HL-60 (cell line): ENCODE measurements at regions not wholly inside any gene's neighbourhood (a gene's known extent, or its start where the extent isn't known, plus 50 kb on each side); places are given as distances from the start of the nearest gene placed in this dataset.

Source experiments
- GABPA ChIP-seq: IDR thresholded peaks from 2 replicates; pipeline ENCODE4 v1.6.1; 2012; ENCODE audit warnings: low read depth
- POLR2AphosphoS5 ChIP-seq: IDR thresholded peaks from 2 replicates; pipeline ENCODE4 v1.6.1; 2012; ENCODE audit warnings: low read depth
- SPI1 ChIP-seq: IDR thresholded peaks from 2 replicates; pipeline ENCODE4 v1.6.1; 2012; ENCODE audit warnings: low read depth, mild to moderate bottlenecking, borderline replicate concordance
- TF ChIP-seq, protein P1 (sequence below): IDR thresholded peaks from one replicate; pipeline ENCODE4 v1.5.1; 2011; ENCODE audit warnings: low read length, control low read depth, inconsistent platforms; ENCODE audit not compliant: insufficient read depth
- TF ChIP-seq, protein P2 (sequence below): IDR thresholded peaks from 2 replicates; pipeline ENCODE4 v1.6.1; 2012; ENCODE audit warnings: low read depth; ENCODE audit not compliant: insufficient replicate concordance

DNA sequence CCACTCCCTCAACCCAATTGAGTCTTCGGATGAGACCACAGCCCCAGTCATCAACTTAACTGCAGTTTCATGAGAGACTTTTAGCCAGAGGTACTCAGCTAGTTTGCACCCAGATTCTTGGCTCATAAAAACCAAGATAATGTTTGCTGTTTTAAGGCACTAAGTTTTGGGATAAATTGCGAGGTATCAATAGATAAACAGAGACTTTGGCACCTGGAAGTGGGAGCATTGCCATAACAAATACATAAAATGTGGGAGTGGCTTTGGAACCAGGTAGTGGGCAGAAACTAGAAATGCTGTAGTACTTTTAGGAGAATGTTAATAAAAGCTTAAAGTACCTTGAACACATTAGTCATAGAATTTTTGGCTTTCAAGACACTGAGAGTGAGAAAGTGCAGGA is 439.8 kb downstream of the SH3GL2 start:
- TF ChIP-seq, protein P1, sequence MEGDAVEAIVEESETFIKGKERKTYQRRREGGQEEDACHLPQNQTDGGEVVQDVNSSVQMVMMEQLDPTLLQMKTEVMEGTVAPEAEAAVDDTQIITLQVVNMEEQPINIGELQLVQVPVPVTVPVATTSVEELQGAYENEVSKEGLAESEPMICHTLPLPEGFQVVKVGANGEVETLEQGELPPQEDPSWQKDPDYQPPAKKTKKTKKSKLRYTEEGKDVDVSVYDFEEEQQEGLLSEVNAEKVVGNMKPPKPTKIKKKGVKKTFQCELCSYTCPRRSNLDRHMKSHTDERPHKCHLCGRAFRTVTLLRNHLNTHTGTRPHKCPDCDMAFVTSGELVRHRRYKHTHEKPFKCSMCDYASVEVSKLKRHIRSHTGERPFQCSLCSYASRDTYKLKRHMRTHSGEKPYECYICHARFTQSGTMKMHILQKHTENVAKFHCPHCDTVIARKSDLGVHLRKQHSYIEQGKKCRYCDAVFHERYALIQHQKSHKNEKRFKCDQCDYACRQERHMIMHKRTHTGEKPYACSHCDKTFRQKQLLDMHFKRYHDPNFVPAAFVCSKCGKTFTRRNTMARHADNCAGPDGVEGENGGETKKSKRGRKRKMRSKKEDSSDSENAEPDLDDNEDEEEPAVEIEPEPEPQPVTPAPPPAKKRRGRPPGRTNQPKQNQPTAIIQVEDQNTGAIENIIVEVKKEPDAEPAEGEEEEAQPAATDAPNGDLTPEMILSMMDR, result no peak
- TF ChIP-seq GABPA (no peak), POLR2AphosphoS5 (no peak), SPI1 (no peak)
- TF ChIP-seq, protein P2, sequence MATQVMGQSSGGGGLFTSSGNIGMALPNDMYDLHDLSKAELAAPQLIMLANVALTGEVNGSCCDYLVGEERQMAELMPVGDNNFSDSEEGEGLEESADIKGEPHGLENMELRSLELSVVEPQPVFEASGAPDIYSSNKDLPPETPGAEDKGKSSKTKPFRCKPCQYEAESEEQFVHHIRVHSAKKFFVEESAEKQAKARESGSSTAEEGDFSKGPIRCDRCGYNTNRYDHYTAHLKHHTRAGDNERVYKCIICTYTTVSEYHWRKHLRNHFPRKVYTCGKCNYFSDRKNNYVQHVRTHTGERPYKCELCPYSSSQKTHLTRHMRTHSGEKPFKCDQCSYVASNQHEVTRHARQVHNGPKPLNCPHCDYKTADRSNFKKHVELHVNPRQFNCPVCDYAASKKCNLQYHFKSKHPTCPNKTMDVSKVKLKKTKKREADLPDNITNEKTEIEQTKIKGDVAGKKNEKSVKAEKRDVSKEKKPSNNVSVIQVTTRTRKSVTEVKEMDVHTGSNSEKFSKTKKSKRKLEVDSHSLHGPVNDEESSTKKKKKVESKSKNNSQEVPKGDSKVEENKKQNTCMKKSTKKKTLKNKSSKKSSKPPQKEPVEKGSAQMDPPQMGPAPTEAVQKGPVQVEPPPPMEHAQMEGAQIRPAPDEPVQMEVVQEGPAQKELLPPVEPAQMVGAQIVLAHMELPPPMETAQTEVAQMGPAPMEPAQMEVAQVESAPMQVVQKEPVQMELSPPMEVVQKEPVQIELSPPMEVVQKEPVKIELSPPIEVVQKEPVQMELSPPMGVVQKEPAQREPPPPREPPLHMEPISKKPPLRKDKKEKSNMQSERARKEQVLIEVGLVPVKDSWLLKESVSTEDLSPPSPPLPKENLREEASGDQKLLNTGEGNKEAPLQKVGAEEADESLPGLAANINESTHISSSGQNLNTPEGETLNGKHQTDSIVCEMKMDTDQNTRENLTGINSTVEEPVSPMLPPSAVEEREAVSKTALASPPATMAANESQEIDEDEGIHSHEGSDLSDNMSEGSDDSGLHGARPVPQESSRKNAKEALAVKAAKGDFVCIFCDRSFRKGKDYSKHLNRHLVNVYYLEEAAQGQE, result no peak
